ENCODE measurements at regions not wholly inside any gene's neighbourhood (a gene's known extent, or its start where the extent isn't known, plus 50 kb on each side); places are given as distances from the start of the nearest gene placed in this dataset.

DNA sequence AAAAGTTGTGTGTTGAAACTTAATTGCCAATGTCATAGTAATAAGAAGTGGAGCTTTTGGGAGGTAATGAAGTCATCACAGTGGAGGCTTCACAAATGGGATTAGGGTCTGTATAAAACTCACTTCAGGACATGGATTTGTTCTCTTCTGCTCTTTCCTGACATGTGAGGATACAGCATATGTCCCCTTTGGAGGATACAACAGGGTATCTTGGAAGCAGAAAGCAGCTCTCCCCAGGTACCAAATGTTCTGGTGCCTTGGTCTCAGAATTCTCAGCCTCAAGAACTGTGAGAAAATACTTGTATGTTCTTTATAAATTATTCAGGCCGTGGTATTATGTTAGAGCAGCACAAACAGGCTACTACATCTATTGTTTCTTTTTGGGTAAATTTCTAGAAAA, 210.9 kb downstream of the DIPK2A start:
- Mint-ChIP-seq H3K27me3 (ENCODE audit: low read depth) (no peaks in the 10 kb centered on the region), H3K9me3 (peaks cover 8% of the 10 kb centered on the region), H3K4me1 (ENCODE audit: low read depth) (no peaks in the 10 kb centered on the region), H3K27ac (no peak overlapping the region), H3K36me3 (ENCODE audit: low read depth) (no peaks in the 10 kb centered on the region), H3K4me3 (no peak overlapping the region)

DNA sequence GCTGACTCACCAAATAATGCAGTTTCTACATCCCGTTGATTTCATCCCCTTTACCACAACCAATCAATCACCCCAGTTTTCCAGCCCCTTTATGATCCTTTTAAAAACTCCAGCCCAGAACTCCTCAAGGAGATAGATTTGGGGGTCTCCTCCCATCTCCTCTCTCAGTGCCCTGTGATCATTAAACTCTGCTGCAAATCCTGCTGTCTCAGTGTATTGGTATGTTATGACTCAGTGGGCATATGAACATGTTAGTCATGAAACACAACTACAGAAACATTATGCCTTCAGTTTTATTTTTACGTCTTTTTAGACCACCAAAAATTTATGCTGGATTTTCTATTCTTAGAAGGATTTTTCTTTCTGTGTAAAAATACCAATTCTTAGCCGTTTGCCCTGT, 213.7 kb downstream of the DIPK2A start:
- Mint-ChIP-seq H3K4me3 (no peak overlapping the region), H3K27me3 (ENCODE audit: low read depth) (no peaks in the 10 kb centered on the region), H3K27ac (no peak overlapping the region), H3K4me1 (ENCODE audit: low read depth) (no peaks in the 10 kb centered on the region), H3K9me3 (peaks cover 8% of the 10 kb centered on the region), H3K36me3 (ENCODE audit: low read depth) (no peaks in the 10 kb centered on the region)

DNA sequence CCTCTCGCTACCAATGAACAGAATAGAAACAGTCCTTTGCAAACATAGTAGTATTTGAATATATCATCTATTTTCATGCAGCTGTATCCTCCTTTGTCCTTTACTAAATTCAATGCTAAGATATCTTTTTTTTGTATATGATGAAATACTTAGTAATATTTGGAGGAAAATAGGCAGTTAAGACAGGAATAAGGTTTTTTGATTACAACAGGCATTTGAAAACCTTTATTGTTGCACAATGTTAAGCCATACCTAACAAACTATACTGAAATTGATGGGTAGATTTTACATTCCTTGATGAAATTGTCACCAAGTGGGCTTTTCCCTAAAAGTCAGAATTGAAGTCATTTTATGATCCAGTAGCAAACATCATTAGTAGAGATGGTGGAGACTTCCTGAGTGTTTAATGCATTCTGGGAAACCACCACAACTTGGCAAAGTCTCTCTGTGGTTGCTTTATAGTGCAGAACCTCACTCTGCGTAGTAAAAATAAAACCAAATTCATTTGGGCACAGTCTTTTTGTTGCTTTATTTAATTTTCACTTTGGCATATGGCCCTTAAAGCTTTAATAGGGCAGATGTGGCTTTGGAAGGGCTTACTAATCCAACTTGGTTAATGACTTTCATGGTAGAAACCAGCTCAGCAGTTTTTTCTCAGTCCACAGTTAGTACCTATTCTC, 216.0 kb downstream of the DIPK2A start:
- no peak overlapping the region for H3K4me3 Mint-ChIP-seq
- H3K36me3 Mint-ChIP-seq (ENCODE audit: low read depth): no peaks in the 10 kb centered on the region
- no peaks in the 10 kb centered on the region for H3K27me3 Mint-ChIP-seq (ENCODE audit: low read depth)
- H3K9me3 Mint-ChIP-seq: peaks cover 8% of the 10 kb centered on the region
- no peak overlapping the region for H3K27ac Mint-ChIP-seq
- no peaks in the 10 kb centered on the region for H3K4me1 Mint-ChIP-seq (ENCODE audit: low read depth)

DNA sequence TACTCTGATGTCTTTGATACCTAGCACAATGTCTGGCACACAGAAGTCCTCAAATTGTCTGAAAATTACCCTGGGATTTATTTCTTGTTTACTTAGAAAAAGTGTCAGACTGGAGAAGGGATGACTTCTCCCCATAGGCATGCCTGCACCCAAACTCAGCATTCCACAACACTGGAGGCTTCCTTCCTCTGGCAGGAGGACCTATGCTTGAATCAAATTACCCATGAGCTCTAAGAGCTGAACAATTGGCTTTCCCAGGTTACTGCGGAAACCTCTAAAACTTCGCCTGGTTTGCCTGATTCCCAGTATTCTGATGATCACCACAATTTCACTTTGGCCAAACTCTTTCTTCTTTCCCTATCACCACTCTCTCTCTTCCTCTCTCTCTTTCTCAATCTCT, 217.4 kb downstream of the DIPK2A start:
- no peaks in the 10 kb centered on the region for H3K4me1 Mint-ChIP-seq (ENCODE audit: low read depth)
- no peaks in the 10 kb centered on the region for H3K36me3 Mint-ChIP-seq (ENCODE audit: low read depth)
- H3K4me3 Mint-ChIP-seq: no peak overlapping the region
- H3K27me3 Mint-ChIP-seq (ENCODE audit: low read depth): no peaks in the 10 kb centered on the region
- H3K27ac Mint-ChIP-seq: no peak overlapping the region
- peaks cover 8% of the 10 kb centered on the region for H3K9me3 Mint-ChIP-seq

DNA sequence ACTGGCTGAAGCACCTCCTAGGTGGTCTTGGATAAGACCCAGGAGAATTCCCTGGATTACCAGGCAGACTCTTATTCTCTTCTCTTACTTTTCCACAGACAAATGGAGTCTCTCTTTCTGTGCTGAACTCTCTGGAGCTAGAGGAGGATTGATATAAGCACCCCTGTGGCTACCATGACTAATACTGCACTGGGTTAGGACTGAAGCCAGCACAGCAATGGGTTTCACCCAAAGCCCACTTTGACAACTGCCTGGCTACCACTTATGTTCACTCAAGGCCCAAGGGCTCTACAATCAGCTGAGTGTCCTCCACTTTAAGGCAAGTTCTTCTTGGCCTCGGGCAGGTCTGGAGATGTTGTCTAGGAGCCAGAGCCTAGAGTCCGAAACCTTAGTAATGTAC, 225.5 kb downstream of the DIPK2A start:
- peaks cover 6% of the 10 kb centered on the region for H3K9me3 Mint-ChIP-seq
- no peak overlapping the region for H3K4me3 Mint-ChIP-seq
- no peaks in the 10 kb centered on the region for H3K36me3 Mint-ChIP-seq (ENCODE audit: low read depth)
- no peaks in the 10 kb centered on the region for H3K27me3 Mint-ChIP-seq (ENCODE audit: low read depth)
- H3K27ac Mint-ChIP-seq: no peak overlapping the region
- no peaks in the 10 kb centered on the region for H3K4me1 Mint-ChIP-seq (ENCODE audit: low read depth)

- Mint-ChIP-seq H3K4me1 (ENCODE audit: low read depth) (no peaks in the 10 kb centered on the region), H3K9me3 (peaks cover 6% of the 10 kb centered on the region), H3K36me3 (ENCODE audit: low read depth) (no peaks in the 10 kb centered on the region), H3K27me3 (ENCODE audit: low read depth) (no peaks in the 10 kb centered on the region), H3K27ac (no peak overlapping the region), H3K4me3 (no peak overlapping the region)
Measured at GRCh38 chr3:144197582-144197981, 226.0 kb downstream of the DIPK2A start.

DNA sequence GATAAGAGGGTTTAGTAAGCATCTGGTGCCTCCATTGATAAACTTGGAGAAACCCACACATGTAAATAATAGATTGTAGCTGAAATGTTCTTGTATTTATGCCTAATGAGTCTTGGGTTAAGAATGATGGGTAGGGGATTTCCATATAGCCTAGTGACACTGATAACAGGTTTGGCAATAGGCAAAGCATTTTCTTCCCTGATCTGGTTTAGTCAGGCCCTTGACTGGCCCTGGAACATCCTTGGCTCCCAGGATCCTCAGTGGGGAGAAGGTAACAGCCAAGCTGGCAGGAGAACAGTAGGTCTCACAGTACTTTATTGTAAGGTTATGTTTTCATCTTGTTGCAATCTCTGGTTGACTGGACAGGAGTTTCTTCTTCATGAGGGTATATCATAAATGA, 228.4 kb downstream of the DIPK2A start:
- Mint-ChIP-seq H3K4me3 (no peak overlapping the region), H3K27me3 (ENCODE audit: low read depth) (no peaks in the 10 kb centered on the region), H3K9me3 (peaks cover 2% of the 10 kb centered on the region), H3K27ac (no peak overlapping the region), H3K36me3 (ENCODE audit: low read depth) (no peaks in the 10 kb centered on the region), H3K4me1 (ENCODE audit: low read depth) (no peaks in the 10 kb centered on the region)

DNA sequence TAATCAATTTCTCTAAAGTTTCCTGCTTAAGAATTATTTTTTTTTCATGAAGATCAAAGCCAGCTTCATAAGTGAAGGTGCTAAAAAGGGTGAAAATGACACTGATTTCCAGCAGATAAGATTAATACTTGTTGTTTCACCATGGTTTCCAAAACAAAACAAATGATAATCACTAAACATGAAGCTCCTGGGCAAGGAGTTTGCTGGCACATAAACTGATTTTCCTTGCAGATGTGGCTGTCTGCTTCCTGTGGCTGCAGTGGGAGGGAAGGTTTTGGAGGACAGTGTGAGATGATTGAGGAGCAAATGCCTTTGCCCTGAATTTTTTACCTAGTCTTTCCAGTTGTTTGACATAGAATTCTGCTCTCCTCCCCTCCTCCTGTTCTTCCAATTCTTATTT, 228.8 kb downstream of the DIPK2A start:
- H3K9me3 Mint-ChIP-seq: no peaks in the 10 kb centered on the region
- H3K36me3 Mint-ChIP-seq (ENCODE audit: low read depth): no peaks in the 10 kb centered on the region
- H3K27ac Mint-ChIP-seq: no peak overlapping the region
- no peaks in the 10 kb centered on the region for H3K27me3 Mint-ChIP-seq (ENCODE audit: low read depth)
- H3K4me3 Mint-ChIP-seq: no peak overlapping the region
- H3K4me1 Mint-ChIP-seq (ENCODE audit: low read depth): no peaks in the 10 kb centered on the region

DNA sequence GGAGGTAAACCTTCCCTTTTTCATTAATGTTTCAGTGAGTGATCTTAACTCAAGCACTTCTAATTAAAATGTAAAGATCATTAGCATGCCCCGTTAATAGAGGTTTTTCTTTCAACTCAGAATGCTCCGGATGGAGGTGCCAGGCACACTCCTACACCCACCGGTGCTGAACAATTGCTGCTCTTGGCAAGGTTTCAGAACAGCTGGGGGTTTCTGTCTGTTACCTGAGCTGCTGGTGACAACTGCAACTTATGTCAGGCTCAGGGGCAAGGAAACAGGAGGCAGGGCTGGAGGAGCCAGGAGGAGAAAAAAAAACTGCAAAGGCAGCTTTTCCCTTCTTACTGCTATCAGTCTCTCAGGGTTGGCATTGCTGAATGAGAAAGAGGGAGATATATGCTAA, 250.1 kb downstream of the DIPK2A start:
- H3K27ac Mint-ChIP-seq: no peak overlapping the region
- no peaks in the 10 kb centered on the region for H3K36me3 Mint-ChIP-seq (ENCODE audit: low read depth)
- no peak overlapping the region for H3K4me3 Mint-ChIP-seq
- no peaks in the 10 kb centered on the region for H3K4me1 Mint-ChIP-seq (ENCODE audit: low read depth)
- H3K9me3 Mint-ChIP-seq: no peaks in the 10 kb centered on the region
- no peaks in the 10 kb centered on the region for H3K27me3 Mint-ChIP-seq (ENCODE audit: low read depth)

DNA sequence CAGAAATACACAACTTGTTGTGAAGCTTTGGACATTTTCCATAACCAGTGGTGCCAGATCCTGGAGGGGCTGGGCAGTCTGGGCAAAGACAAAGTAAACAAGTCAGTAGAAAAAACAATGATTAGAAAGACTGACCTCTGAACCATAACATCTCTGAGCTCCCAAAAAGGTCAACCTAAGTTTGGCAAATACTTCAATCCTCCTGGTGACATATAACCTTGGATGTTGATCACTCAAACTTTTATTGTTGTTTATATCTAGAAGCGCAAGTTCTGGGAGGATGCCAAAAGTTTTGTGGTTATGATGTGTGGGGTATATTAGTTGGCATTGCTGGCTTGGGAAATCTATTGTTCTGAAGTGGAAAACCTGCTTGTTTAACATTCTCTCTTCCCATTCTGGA, 257.7 kb downstream of the DIPK2A start:
- Mint-ChIP-seq H3K4me3 (no peak overlapping the region), H3K4me1 (ENCODE audit: low read depth) (no peaks in the 10 kb centered on the region), H3K27ac (no peak overlapping the region), H3K36me3 (ENCODE audit: low read depth) (no peaks in the 10 kb centered on the region), H3K9me3 (no peaks in the 10 kb centered on the region), H3K27me3 (ENCODE audit: low read depth) (no peaks in the 10 kb centered on the region)

- H3K9me3 Mint-ChIP-seq: no peaks in the 10 kb centered on the region
- H3K27me3 Mint-ChIP-seq (ENCODE audit: low read depth): no peaks in the 10 kb centered on the region
- no peaks in the 10 kb centered on the region for H3K36me3 Mint-ChIP-seq (ENCODE audit: low read depth)
- no peak overlapping the region for H3K27ac Mint-ChIP-seq
- H3K4me3 Mint-ChIP-seq: no peak overlapping the region
- no peaks in the 10 kb centered on the region for H3K4me1 Mint-ChIP-seq (ENCODE audit: low read depth)
Measured at GRCh38 chr3:144229953-144230352, 258.3 kb downstream of the DIPK2A start.

DNA sequence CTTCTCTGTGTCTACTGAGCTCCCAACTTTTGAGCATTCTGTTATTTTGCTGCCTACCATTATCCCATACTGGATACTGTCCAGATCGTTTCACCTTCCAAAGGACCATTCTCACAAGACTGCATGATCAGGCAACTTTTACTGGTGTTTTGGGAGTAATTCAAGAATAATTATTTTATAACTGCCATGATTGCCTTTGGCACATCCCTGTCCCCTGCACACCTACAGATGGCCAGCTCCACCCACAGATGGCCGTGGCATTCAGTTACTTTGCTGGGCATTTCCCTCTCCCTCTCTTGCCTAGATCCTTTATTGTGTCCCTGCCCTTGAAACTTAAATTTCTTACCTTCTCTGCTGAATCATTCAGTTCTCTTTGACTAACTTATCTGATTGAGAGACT, 263.9 kb downstream of the DIPK2A start:
- Mint-ChIP-seq H3K36me3 (ENCODE audit: low read depth) (no peaks in the 10 kb centered on the region), H3K9me3 (no peaks in the 10 kb centered on the region), H3K27me3 (ENCODE audit: low read depth) (no peaks in the 10 kb centered on the region), H3K4me1 (ENCODE audit: low read depth) (no peaks in the 10 kb centered on the region), H3K27ac (no peak overlapping the region), H3K4me3 (no peak overlapping the region)

- H3K9me3 Mint-ChIP-seq: no peaks in the 10 kb centered on the region
- H3K4me3 Mint-ChIP-seq: no peak overlapping the region
- H3K27ac Mint-ChIP-seq: no peak overlapping the region
- H3K27me3 Mint-ChIP-seq (ENCODE audit: low read depth): no peaks in the 10 kb centered on the region
- H3K4me1 Mint-ChIP-seq (ENCODE audit: low read depth): no peaks in the 10 kb centered on the region
- H3K36me3 Mint-ChIP-seq (ENCODE audit: low read depth): no peaks in the 10 kb centered on the region
Measured at GRCh38 chr3:144237351-144237750, 265.7 kb downstream of the DIPK2A start.

DNA sequence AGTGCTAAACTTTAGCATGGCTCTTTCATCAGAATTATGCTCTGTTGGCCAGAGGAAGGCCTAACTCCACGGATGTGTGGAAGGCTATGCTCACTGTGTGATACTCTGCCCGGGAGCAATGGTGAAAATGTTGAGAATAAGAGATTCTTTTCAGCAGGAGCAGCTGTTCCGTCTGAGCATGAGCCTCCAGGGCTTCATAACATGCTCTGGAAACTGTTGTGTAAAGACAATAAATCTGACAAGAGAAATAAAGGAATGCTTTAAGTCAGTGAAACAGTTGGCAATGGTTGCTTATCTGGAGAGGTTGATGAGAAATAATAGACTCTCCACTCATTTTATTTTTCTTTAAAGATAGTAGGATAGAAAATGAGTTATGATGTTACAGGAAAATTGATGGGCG, 269.8 kb downstream of the DIPK2A start:
- H3K4me3 Mint-ChIP-seq: no peak overlapping the region
- H3K4me1 Mint-ChIP-seq (ENCODE audit: low read depth): no peaks in the 10 kb centered on the region
- no peak overlapping the region for H3K27ac Mint-ChIP-seq
- H3K9me3 Mint-ChIP-seq: no peaks in the 10 kb centered on the region
- no peaks in the 10 kb centered on the region for H3K36me3 Mint-ChIP-seq (ENCODE audit: low read depth)
- no peaks in the 10 kb centered on the region for H3K27me3 Mint-ChIP-seq (ENCODE audit: low read depth)

GRCh38 chr3:144242747-144243146, 271.1 kb downstream of the DIPK2A start:
- Mint-ChIP-seq H3K4me1 (ENCODE audit: low read depth) (no peaks in the 10 kb centered on the region), H3K27me3 (ENCODE audit: low read depth) (no peaks in the 10 kb centered on the region), H3K27ac (no peak overlapping the region), H3K9me3 (no peaks in the 10 kb centered on the region), H3K36me3 (ENCODE audit: low read depth) (no peaks in the 10 kb centered on the region), H3K4me3 (no peak overlapping the region)

DNA sequence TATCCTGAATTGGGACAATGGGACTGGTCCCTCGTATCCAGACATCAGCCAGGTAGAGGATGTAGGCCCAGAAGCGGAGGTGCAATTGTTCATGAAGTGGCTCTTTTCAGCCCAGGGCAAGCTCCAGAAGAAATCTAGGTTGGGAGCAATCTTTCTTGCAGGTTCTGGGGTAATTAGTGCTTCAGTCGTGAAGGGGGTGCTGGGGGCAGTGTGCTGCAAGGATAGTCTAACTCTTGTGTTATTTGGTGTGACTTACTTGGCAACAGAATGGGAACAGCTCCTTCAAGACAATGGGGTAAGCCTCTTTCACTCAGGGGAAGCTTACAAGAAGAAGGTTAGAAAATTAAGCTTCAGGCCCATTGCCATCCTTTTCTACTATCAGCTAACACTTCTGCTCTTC, 273.0 kb downstream of the DIPK2A start:
- no peaks in the 10 kb centered on the region for H3K4me1 Mint-ChIP-seq (ENCODE audit: low read depth)

More for the DNA sequence above, 273.0 kb downstream of the DIPK2A start:
- Mint-ChIP-seq H3K36me3 (ENCODE audit: low read depth) (no peaks in the 10 kb centered on the region), H3K27me3 (ENCODE audit: low read depth) (no peaks in the 10 kb centered on the region), H3K9me3 (no peaks in the 10 kb centered on the region), H3K4me3 (no peak overlapping the region), H3K27ac (no peak overlapping the region)
